ENCODE measurements at regions not wholly inside any gene's neighbourhood (a gene's known extent, or its start where the extent isn't known, plus 50 kb on each side); places are given as distances from the start of the nearest gene placed in this dataset.

GRCh38 chr2:20147351-20147750, 77.6 kb downstream of the SDC1 start:
- Mint-ChIP-seq H3K36me3 (no peaks in the 10 kb centered on the region), H3K9me3 (no peaks in the 10 kb centered on the region), H3K4me1 (peaks cover 45% of the 10 kb centered on the region), H3K27me3 (ENCODE audit: low read depth) (no peaks in the 10 kb centered on the region), H3K4me3 (no peak overlapping the region), H3K27ac (no peak overlapping the region)
- CTCF ChIA-PET: interaction anchor here (1.0 to 1.1 kb wide), 2 partner anchors 12 to 41 kb away, joined by 3 to 4 read pairs; no protein-coding TSS in a partner anchor
- POLR2A ChIA-PET: no interaction called here
- ATAC-seq: no peak
- no peak for DNase-seq (ENCODE audit: low spot score)
- TF ChIP-seq MYBL2 (CRISPR knock-in tag; IDR thresholded peaks at IDR 0.05) (no peak), OVOL2 (CRISPR knock-in tag; IDR thresholded peaks at IDR 0.05; ENCODE audit: borderline replicate concordance) (no peak), CREB1 (CRISPR knock-in tag; IDR thresholded peaks at IDR 0.05) (no peak), NFYB (CRISPR knock-in tag; conservative IDR thresholded peaks at IDR 0.05; ENCODE audit: low read depth) (no peak), IRF1 (CRISPR knock-in tag; IDR thresholded peaks at IDR 0.05) (no peak), GTF2I (CRISPR knock-in tag; conservative IDR thresholded peaks at IDR 0.05) (no peak), ZNF263 (CRISPR knock-in tag; IDR thresholded peaks at IDR 0.05; ENCODE audit: low read depth) (no peak)
- TF ChIP-seq, protein P1, sequence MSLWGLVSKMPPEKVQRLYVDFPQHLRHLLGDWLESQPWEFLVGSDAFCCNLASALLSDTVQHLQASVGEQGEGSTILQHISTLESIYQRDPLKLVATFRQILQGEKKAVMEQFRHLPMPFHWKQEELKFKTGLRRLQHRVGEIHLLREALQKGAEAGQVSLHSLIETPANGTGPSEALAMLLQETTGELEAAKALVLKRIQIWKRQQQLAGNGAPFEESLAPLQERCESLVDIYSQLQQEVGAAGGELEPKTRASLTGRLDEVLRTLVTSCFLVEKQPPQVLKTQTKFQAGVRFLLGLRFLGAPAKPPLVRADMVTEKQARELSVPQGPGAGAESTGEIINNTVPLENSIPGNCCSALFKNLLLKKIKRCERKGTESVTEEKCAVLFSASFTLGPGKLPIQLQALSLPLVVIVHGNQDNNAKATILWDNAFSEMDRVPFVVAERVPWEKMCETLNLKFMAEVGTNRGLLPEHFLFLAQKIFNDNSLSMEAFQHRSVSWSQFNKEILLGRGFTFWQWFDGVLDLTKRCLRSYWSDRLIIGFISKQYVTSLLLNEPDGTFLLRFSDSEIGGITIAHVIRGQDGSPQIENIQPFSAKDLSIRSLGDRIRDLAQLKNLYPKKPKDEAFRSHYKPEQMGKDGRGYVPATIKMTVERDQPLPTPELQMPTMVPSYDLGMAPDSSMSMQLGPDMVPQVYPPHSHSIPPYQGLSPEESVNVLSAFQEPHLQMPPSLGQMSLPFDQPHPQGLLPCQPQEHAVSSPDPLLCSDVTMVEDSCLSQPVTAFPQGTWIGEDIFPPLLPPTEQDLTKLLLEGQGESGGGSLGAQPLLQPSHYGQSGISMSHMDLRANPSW (CRISPR knock-in tag; conservative IDR thresholded peaks at IDR 0.05; ENCODE audit: low read depth): no peak
- TF ChIP-seq, protein P2, sequence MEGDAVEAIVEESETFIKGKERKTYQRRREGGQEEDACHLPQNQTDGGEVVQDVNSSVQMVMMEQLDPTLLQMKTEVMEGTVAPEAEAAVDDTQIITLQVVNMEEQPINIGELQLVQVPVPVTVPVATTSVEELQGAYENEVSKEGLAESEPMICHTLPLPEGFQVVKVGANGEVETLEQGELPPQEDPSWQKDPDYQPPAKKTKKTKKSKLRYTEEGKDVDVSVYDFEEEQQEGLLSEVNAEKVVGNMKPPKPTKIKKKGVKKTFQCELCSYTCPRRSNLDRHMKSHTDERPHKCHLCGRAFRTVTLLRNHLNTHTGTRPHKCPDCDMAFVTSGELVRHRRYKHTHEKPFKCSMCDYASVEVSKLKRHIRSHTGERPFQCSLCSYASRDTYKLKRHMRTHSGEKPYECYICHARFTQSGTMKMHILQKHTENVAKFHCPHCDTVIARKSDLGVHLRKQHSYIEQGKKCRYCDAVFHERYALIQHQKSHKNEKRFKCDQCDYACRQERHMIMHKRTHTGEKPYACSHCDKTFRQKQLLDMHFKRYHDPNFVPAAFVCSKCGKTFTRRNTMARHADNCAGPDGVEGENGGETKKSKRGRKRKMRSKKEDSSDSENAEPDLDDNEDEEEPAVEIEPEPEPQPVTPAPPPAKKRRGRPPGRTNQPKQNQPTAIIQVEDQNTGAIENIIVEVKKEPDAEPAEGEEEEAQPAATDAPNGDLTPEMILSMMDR (IDR thresholded peaks at IDR 0.05): no peak

- H3K9me3 Mint-ChIP-seq: no peaks in the 10 kb centered on the region
- peaks cover 45% of the 10 kb centered on the region for H3K4me1 Mint-ChIP-seq
- ChIA-PET POLR2A (no interaction called here), CTCF (interaction anchor here (0.6 to 1.1 kb wide), 3 partner anchors 11 to 40 kb away, joined by 3 to 4 read pairs (median 3); no protein-coding TSS in a partner anchor)
- H3K4me3 Mint-ChIP-seq: no peak overlapping the region
- TF ChIP-seq FOXK1 (CRISPR knock-in tag; IDR thresholded peaks at IDR 0.05) (no peak), IRF1 (CRISPR knock-in tag; IDR thresholded peaks at IDR 0.05) (no peak)
- TF ChIP-seq, protein P3, sequence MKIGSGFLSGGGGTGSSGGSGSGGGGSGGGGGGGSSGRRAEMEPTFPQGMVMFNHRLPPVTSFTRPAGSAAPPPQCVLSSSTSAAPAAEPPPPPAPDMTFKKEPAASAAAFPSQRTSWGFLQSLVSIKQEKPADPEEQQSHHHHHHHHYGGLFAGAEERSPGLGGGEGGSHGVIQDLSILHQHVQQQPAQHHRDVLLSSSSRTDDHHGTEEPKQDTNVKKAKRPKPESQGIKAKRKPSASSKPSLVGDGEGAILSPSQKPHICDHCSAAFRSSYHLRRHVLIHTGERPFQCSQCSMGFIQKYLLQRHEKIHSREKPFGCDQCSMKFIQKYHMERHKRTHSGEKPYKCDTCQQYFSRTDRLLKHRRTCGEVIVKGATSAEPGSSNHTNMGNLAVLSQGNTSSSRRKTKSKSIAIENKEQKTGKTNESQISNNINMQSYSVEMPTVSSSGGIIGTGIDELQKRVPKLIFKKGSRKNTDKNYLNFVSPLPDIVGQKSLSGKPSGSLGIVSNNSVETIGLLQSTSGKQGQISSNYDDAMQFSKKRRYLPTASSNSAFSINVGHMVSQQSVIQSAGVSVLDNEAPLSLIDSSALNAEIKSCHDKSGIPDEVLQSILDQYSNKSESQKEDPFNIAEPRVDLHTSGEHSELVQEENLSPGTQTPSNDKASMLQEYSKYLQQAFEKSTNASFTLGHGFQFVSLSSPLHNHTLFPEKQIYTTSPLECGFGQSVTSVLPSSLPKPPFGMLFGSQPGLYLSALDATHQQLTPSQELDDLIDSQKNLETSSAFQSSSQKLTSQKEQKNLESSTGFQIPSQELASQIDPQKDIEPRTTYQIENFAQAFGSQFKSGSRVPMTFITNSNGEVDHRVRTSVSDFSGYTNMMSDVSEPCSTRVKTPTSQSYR (CRISPR knock-in tag; IDR thresholded peaks at IDR 0.05): no peak
- no peak overlapping the region for H3K27ac Mint-ChIP-seq
- no peaks in the 10 kb centered on the region for H3K36me3 Mint-ChIP-seq
- DNase-seq (ENCODE audit: low spot score): no peak
- no peaks in the 10 kb centered on the region; the same call in 1 of the 2 replicates for H3K27me3 Mint-ChIP-seq (ENCODE audit: low read depth)
- ATAC-seq: no peak
Measured at GRCh38 chr2:20146401-20146800, 78.5 kb downstream of the SDC1 start.

DNA sequence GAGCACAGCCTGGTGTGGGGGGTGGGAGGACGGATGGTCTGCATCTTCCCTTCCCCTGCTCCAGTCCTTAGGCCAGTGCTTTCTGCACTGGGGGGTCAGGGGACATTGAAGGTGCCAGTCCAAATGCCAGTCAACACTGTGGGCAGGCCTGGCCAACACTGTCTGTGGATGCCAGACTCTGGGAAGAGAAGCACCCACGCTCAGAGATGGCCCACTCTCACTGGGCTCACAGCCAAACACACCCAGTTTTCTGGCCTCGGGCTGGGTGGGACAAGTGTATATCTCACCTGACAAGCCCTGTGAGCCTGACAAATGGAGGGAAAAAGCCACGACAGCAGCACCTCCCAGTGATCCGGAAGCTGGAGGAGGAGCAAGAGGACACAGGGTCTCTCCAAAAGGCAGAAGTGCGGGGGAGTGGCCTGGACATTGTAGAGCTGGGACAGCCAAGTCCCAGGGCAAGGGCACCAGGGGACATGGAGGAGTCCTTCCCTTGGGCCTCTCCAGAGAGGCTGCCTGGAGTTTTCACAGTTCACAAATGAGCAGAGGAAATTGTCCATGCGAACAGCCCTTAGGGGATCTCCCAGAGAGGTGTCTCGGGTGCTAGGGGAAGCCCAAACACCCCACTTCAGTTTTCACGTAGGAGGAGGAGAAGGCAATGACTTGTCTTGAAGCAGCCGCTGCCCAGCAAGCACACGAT, 79.3 kb downstream of the SDC1 start:
- no peaks in the 10 kb centered on the region for H3K9me3 Mint-ChIP-seq
- H3K4me1 Mint-ChIP-seq: peaks cover 40% of the 10 kb centered on the region
- ChIA-PET POLR2A (no interaction called here), CTCF (interaction anchor here (0.6 kb wide), 1 partner anchor 10 kb away, joined by 3 read pairs; no protein-coding TSS in a partner anchor)
- no peak overlapping the region for H3K27ac Mint-ChIP-seq
- ATAC-seq: peak; percentile 50
- H3K4me3 Mint-ChIP-seq: no peak overlapping the region
- TF ChIP-seq NR2C2 (CRISPR knock-in tag; IDR thresholded peaks at IDR 0.05): no peak
- no peak for DNase-seq (ENCODE audit: low spot score)
- H3K27me3 Mint-ChIP-seq (ENCODE audit: low read depth): no peaks in the 10 kb centered on the region; the same call in 1 of the 2 replicates
- no peaks in the 10 kb centered on the region for H3K36me3 Mint-ChIP-seq
